HG02571 (cell line): ENCODE measurements at regions not wholly inside any gene's neighbourhood (a gene's known extent, or its start where the extent isn't known, plus 50 kb on each side); places are given as distances from the start of the nearest gene placed in this dataset.
A peak's percentile ranks its signal among the peaks of the same experiment; 100 is the strongest.

ENCODE experiments used
- ATAC-seq: cut with Tn5 transposase; IDR thresholded peaks from one replicate; pipeline ENCODE4 v1.9.1; 2021; ENCODE audit warnings: mild to moderate bottlenecking, moderate library complexity; ENCODE audit not compliant: unreplicated experiment

GRCh38 chr5:8376478-8376877 lies 507.5 kb downstream of the MTRR start:
- ATAC-seq = no peak

- ATAC-seq = no peak
These were observed 513.0 kb downstream of the MTRR start for GRCh38 chr5:8381972-8382371.

- no peak for ATAC-seq
These were observed 513.5 kb downstream of the MTRR start for GRCh38 chr5:8382456-8382855.

GRCh38 chr5:8383616-8384015 lies 514.7 kb downstream of the MTRR start:
- no peak for ATAC-seq

- ATAC-seq = no peak
These were observed 517.9 kb downstream of the MTRR start for GRCh38 chr5:8386719-8387288.

- ATAC-seq = no peak
These were observed 523.0 kb downstream of the MTRR start for GRCh38 chr5:8391911-8392310.

- ATAC-seq = no peak
These were observed 524.3 kb downstream of the MTRR start for GRCh38 chr5:8393240-8393639.

GRCh38 chr5:8394965-8395364 lies 526.0 kb downstream of the MTRR start:
- ATAC-seq = no peak

- ATAC-seq = no peak
These were observed 527.3 kb downstream of the MTRR start for GRCh38 chr5:8396246-8396645.

GRCh38 chr5:8396756-8397155 lies 527.8 kb downstream of the MTRR start:
- ATAC-seq = no peak

GRCh38 chr5:8399471-8399870 lies 530.5 kb downstream of the MTRR start:
- ATAC-seq = no peak

- ATAC-seq = no peak
These were observed 539.3 kb downstream of the MTRR start for GRCh38 chr5:8408258-8408657.

- ATAC-seq = no peak
These were observed 541.7 kb downstream of the MTRR start for GRCh38 chr5:8410618-8411017.

- ATAC-seq = no peak
These were observed 545.0 kb downstream of the MTRR start for GRCh38 chr5:8413975-8414374.

- ATAC-seq = no peak
These were observed 548.5 kb downstream of the MTRR start for GRCh38 chr5:8417316-8418048.

- ATAC-seq = no peak
These were observed 549.1 kb downstream of the MTRR start for GRCh38 chr5:8418049-8418426.

- no peak for ATAC-seq
These were observed 561.1 kb downstream of the MTRR start for GRCh38 chr5:8429778-8430758.

- no peak for ATAC-seq
These were observed 565.6 kb downstream of the MTRR start for GRCh38 chr5:8434501-8434900.

GRCh38 chr5:8436924-8437323 lies 568.0 kb downstream of the MTRR start:
- ATAC-seq = no peak

- no peak for ATAC-seq
These were observed 576.2 kb downstream of the MTRR start for GRCh38 chr5:8445139-8445538.

- peak; percentile 76 for ATAC-seq
These were observed 577.2 kb downstream of the MTRR start for GRCh38 chr5:8446179-8446578.

GRCh38 chr5:8456846-8457186 lies 587.9 kb downstream of the MTRR start:
- no peak for ATAC-seq
